A549 (cell line): ENCODE measurements at regions not wholly inside any gene's neighbourhood (a gene's known extent, or its start where the extent isn't known, plus 50 kb on each side); places are given as distances from the start of the nearest gene placed in this dataset.

ENCODE experiments used
- CEBPB ChIP-seq, 2 experiments: fragments of >200 bp in 1 of 2; sonication (Bioruptor Twin) in 1 of 2; formaldehyde crosslinking in 1 of 2; IDR thresholded peaks; 2 replicates each; pipeline ENCODE4 v1.6.1; 2012 to 2016
- CHD2 ChIP-seq: fragments of 150-350 bp; IDR thresholded peaks from 2 replicates; pipeline ENCODE4 v1.6.1; 2014; ENCODE audit warnings: low read length; ENCODE audit not compliant: partially characterized antibody
- EP300 ChIP-seq, 2 experiments: fragments of >200 bp; sonication (Bioruptor Twin); formaldehyde crosslinking; IDR thresholded peaks; 2 replicates in 1 of 2; 3 replicates in 1 of 2; pipeline ENCODE4 v1.6.1; 2016 to 2017
- ESRRA ChIP-seq: fragments of 150-350 bp; IDR thresholded peaks from 2 replicates; pipeline ENCODE4 v1.6.1; 2014; ENCODE audit warnings: mild to moderate bottlenecking, low read length, borderline replicate concordance
- HOXA7 ChIP-seq: fragments of 250-450 bp; sonication (Bioruptor Pico); IDR thresholded peaks from 2 replicates; pipeline ENCODE4 v1.5.0; 2020; ENCODE audit warnings: mild to moderate bottlenecking, moderate library complexity
- KDM1A ChIP-seq: fragments of 200-600 bp; sonication (generic); IDR thresholded peaks from 2 replicates; pipeline ENCODE4 v1.6.1; 2016; ENCODE audit warnings: low read depth, mild to moderate bottlenecking
- MAZ ChIP-seq: fragments of 150-350 bp; IDR thresholded peaks from 2 replicates; pipeline ENCODE4 v1.6.1; 2014; ENCODE audit warnings: antibody characterized with exemption, low read depth, low read length, borderline replicate concordance
- POLR2A ChIP-seq: IDR thresholded peaks from 2 replicates; pipeline ENCODE4 v1.6.1; 2012; ENCODE audit warnings: mild to moderate bottlenecking, low read length
- SMC3 ChIP-seq: fragments of >200 bp; sonication (Bioruptor Twin); formaldehyde crosslinking; IDR thresholded peaks from 3 replicates; pipeline ENCODE4 v1.6.1; 2018; ENCODE audit warnings: inconsistent platforms
- TF ChIP-seq, protein P1 (sequence below): fragments of >200 bp; sonication (Bioruptor Twin); formaldehyde crosslinking; IDR thresholded peaks from 3 replicates; pipeline ENCODE4 v1.5.1; 2016
- TF ChIP-seq, protein P2 (sequence below): fragments of 250-450 bp; sonication (Bioruptor Pico); IDR thresholded peaks from 2 replicates; pipeline ENCODE4 v1.5.0; 2021; ENCODE audit warnings: mild to moderate bottlenecking, moderate library complexity, borderline replicate concordance
- TF ChIP-seq, protein P3 (sequence below): fragments of 200-600 bp; sonication (generic); IDR thresholded peaks from 2 replicates; pipeline ENCODE4 v1.6.1; 2016; ENCODE audit warnings: antibody characterized with exemption, mild to moderate bottlenecking, moderate library complexity

DNA sequence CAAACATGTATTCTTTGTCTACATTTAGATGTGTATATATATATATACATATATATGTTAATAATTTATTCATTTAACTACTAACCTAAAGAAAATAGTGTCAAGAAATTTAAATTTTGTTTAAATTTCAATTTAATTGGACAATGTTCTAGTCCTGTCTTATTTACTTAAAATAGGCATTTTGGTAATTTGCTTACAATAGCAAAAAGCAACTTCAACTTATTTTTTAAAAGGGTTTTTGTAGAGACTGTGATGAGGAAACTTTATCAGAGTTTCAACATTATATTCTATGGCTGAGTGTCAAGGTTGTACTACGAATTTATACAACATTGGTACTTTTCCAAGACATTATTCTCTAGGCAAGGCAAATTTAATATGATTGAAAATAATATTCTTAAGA, 212.0 kb upstream of the ARSJ start:
- TF ChIP-seq MAZ (no peak), SMC3 (no peak), ESRRA (no peak), CEBPB (IDR thresholded peaks at IDR 0.05) (no peak), KDM1A (no peak), POLR2A (no peak), HOXA7 (CRISPR knock-in tag) (no peak), EP300 (IDR thresholded peaks at IDR 0.05) (no peak), CHD2 (no peak)
- TF ChIP-seq, protein P1, sequence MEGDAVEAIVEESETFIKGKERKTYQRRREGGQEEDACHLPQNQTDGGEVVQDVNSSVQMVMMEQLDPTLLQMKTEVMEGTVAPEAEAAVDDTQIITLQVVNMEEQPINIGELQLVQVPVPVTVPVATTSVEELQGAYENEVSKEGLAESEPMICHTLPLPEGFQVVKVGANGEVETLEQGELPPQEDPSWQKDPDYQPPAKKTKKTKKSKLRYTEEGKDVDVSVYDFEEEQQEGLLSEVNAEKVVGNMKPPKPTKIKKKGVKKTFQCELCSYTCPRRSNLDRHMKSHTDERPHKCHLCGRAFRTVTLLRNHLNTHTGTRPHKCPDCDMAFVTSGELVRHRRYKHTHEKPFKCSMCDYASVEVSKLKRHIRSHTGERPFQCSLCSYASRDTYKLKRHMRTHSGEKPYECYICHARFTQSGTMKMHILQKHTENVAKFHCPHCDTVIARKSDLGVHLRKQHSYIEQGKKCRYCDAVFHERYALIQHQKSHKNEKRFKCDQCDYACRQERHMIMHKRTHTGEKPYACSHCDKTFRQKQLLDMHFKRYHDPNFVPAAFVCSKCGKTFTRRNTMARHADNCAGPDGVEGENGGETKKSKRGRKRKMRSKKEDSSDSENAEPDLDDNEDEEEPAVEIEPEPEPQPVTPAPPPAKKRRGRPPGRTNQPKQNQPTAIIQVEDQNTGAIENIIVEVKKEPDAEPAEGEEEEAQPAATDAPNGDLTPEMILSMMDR: no peak
- TF ChIP-seq, protein P2, sequence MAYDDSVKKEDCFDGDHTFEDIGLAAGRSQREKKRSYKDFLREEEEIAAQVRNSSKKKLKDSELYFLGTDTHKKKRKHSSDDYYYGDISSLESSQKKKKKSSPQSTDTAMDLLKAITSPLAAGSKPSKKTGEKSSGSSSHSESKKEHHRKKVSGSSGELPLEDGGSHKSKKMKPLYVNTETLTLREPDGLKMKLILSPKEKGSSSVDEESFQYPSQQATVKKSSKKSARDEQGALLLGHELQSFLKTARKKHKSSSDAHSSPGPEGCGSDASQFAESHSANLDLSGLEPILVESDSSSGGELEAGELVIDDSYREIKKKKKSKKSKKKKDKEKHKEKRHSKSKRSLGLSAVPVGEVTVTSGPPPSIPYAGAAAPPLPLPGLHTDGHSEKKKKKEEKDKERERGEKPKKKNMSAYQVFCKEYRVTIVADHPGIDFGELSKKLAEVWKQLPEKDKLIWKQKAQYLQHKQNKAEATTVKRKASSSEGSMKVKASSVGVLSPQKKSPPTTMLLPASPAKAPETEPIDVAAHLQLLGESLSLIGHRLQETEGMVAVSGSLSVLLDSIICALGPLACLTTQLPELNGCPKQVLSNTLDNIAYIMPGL: no peak
- TF ChIP-seq, protein P3, sequence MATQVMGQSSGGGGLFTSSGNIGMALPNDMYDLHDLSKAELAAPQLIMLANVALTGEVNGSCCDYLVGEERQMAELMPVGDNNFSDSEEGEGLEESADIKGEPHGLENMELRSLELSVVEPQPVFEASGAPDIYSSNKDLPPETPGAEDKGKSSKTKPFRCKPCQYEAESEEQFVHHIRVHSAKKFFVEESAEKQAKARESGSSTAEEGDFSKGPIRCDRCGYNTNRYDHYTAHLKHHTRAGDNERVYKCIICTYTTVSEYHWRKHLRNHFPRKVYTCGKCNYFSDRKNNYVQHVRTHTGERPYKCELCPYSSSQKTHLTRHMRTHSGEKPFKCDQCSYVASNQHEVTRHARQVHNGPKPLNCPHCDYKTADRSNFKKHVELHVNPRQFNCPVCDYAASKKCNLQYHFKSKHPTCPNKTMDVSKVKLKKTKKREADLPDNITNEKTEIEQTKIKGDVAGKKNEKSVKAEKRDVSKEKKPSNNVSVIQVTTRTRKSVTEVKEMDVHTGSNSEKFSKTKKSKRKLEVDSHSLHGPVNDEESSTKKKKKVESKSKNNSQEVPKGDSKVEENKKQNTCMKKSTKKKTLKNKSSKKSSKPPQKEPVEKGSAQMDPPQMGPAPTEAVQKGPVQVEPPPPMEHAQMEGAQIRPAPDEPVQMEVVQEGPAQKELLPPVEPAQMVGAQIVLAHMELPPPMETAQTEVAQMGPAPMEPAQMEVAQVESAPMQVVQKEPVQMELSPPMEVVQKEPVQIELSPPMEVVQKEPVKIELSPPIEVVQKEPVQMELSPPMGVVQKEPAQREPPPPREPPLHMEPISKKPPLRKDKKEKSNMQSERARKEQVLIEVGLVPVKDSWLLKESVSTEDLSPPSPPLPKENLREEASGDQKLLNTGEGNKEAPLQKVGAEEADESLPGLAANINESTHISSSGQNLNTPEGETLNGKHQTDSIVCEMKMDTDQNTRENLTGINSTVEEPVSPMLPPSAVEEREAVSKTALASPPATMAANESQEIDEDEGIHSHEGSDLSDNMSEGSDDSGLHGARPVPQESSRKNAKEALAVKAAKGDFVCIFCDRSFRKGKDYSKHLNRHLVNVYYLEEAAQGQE: no peak
